Astrocyte (in vitro differentiated cells and primary cell): ENCODE measurements at regions not wholly inside any gene's neighbourhood (a gene's known extent, or its start where the extent isn't known, plus 50 kb on each side); places are given as distances from the start of the nearest gene placed in this dataset.

ENCODE experiments used
- CTCF ChIP-seq: IDR thresholded peaks from 2 replicates; pipeline ENCODE4 v1.5.1; 2011; ENCODE audit warnings: low read depth, mild to moderate bottlenecking, inconsistent platforms, low read length, moderate library complexity; ENCODE audit not compliant: insufficient read depth
- EZH2 ChIP-seq: IDR thresholded peaks from 2 replicates; pipeline ENCODE4 v1.6.1; 2012; ENCODE audit warnings: mild to moderate bottlenecking, low read length, inconsistent platforms; ENCODE audit not compliant: insufficient read depth

- TF ChIP-seq CTCF (no peak), EZH2 (no peak)
These were observed 173.4 kb upstream of the NRP1 start for GRCh38 chr10:33507662-33508425.
